ENCODE measurements at regions not wholly inside any gene's neighbourhood (a gene's known extent, or its start where the extent isn't known, plus 50 kb on each side); places are given as distances from the start of the nearest gene placed in this dataset.

GRCh38 chr2:236440110-236440881 is 129.3 kb upstream of the ACKR3 start:
- POLR2A ChIA-PET, result no interaction called here

GRCh38 chr2:236444187-236444586 is 125.4 kb upstream of the ACKR3 start:
- no peak for TF ChIP-seq CTCF (IDR thresholded peaks at IDR 0.05; ENCODE audit: low read depth, low read length)
- POLR2A ChIA-PET, result no interaction called here
- Histone ChIP-seq H3K27me3 (ENCODE audit: control insufficient read depth, insufficient read depth, low read length) (no peaks in the 10 kb centered on the region), H3K9me3 (ENCODE audit: control insufficient read depth, insufficient read depth, low read length) (peaks cover 21% of the 10 kb centered on the region), H3K27ac (ENCODE audit: low read depth, low read length) (no peak overlapping the region), H3K4me3 (ENCODE audit: low read depth, low read length) (no peak overlapping the region)
- CTCF ChIA-PET, result no interaction called here
- DNase-seq (ENCODE audit: low read depth, low spot score), result no peak

More at GRCh38 chr2:236440110-236440881, 129.3 kb upstream of the ACKR3 start:
- H3K27ac ChIP-seq (ENCODE audit: low read depth, low read length), result no peak overlapping the region
- TF ChIP-seq CTCF (IDR thresholded peaks at IDR 0.05; ENCODE audit: low read depth, low read length), result no peak
- CTCF ChIA-PET, result no interaction called here
- peaks cover 3% of the 10 kb centered on the region; the same call in 1 of the 2 replicates for H3K9me3 ChIP-seq (ENCODE audit: control insufficient read depth, insufficient read depth, low read length)
- H3K27me3 ChIP-seq (ENCODE audit: control insufficient read depth, insufficient read depth, low read length), result no peaks in the 10 kb centered on the region
- no peak for DNase-seq (ENCODE audit: low read depth, low spot score)
- H3K4me3 ChIP-seq (ENCODE audit: low read depth, low read length), result no peak overlapping the region

- no peak for TF ChIP-seq CTCF (IDR thresholded peaks at IDR 0.05; ENCODE audit: low read depth, low read length)
- POLR2A ChIA-PET, result no interaction called here
- Histone ChIP-seq H3K4me3 (ENCODE audit: low read depth, low read length) (no peak overlapping the region), H3K9me3 (ENCODE audit: control insufficient read depth, insufficient read depth, low read length) (peaks cover 26% of the 10 kb centered on the region), H3K27me3 (ENCODE audit: control insufficient read depth, insufficient read depth, low read length) (no peaks in the 10 kb centered on the region), H3K27ac (ENCODE audit: low read depth, low read length) (no peak overlapping the region)
- DNase-seq (ENCODE audit: low read depth, low spot score), result no peak
- CTCF ChIA-PET, result no interaction called here
Observed at GRCh38 chr2:236445678-236446077, 123.9 kb upstream of the ACKR3 start.

- POLR2A ChIA-PET, result no interaction called here
- no peak overlapping the region for H3K27ac ChIP-seq (ENCODE audit: low read depth, low read length)
- no peak for DNase-seq (ENCODE audit: low read depth, low spot score)
- CTCF ChIA-PET, result no interaction called here
- no peak overlapping the region for H3K4me3 ChIP-seq (ENCODE audit: low read depth, low read length)
- no peak for TF ChIP-seq CTCF (IDR thresholded peaks at IDR 0.05; ENCODE audit: low read depth, low read length)
- no peaks in the 10 kb centered on the region for H3K27me3 ChIP-seq (ENCODE audit: control insufficient read depth, insufficient read depth, low read length)
- peaks cover 26% of the 10 kb centered on the region for H3K9me3 ChIP-seq (ENCODE audit: control insufficient read depth, insufficient read depth, low read length)
Observed at GRCh38 chr2:236446521-236446920, 123.1 kb upstream of the ACKR3 start.

GRCh38 chr2:236449167-236449761 is 120.4 kb upstream of the ACKR3 start:
- H3K4me3 ChIP-seq (ENCODE audit: low read depth, low read length), result no peak overlapping the region
- H3K27ac ChIP-seq (ENCODE audit: low read depth, low read length), result no peak overlapping the region
- peaks cover 26% of the 10 kb centered on the region for H3K9me3 ChIP-seq (ENCODE audit: control insufficient read depth, insufficient read depth, low read length)
- CTCF ChIA-PET, result no interaction called here
- POLR2A ChIA-PET, result no interaction called here
- DNase-seq (ENCODE audit: low read depth, low spot score), result no peak
- H3K27me3 ChIP-seq (ENCODE audit: control insufficient read depth, insufficient read depth, low read length), result no peaks in the 10 kb centered on the region
- TF ChIP-seq CTCF (IDR thresholded peaks at IDR 0.05; ENCODE audit: low read depth, low read length), result no peak

Measured in AG04450 (cell line).